ENCODE measurements at regions not wholly inside any gene's neighbourhood (a gene's known extent, or its start where the extent isn't known, plus 50 kb on each side); places are given as distances from the start of the nearest gene placed in this dataset.
"Not testable (repeated sequence)": the region's sequence is repeated elsewhere in the genome, so short reads cannot be mapped to it uniquely, and the experiment has no call there.

DNA sequence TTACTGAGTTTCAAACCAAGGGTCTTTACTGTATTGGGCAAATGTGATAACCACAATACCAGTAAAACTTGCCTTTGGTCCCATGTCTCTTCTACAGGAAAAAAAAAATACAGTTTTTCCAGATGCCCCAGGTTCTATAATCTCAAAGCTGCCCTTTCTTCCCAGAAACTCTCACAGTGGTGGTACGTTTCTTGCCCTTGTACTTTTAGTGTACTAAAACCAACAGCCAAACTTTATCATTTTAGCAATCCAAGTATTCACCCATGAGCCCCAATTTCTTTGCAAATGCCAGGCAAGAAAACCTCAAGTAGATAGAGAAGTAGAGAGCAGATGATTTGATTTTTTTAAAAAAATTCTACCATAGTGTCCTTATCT, 157.8 kb downstream of the OR2B2 start:
- no peak for DNase-seq (ENCODE audit: low read depth)
- H3K4me3 ChIP-seq (ENCODE audit: low read depth, low read length): peak overlapping the region; percentile 97

DNA sequence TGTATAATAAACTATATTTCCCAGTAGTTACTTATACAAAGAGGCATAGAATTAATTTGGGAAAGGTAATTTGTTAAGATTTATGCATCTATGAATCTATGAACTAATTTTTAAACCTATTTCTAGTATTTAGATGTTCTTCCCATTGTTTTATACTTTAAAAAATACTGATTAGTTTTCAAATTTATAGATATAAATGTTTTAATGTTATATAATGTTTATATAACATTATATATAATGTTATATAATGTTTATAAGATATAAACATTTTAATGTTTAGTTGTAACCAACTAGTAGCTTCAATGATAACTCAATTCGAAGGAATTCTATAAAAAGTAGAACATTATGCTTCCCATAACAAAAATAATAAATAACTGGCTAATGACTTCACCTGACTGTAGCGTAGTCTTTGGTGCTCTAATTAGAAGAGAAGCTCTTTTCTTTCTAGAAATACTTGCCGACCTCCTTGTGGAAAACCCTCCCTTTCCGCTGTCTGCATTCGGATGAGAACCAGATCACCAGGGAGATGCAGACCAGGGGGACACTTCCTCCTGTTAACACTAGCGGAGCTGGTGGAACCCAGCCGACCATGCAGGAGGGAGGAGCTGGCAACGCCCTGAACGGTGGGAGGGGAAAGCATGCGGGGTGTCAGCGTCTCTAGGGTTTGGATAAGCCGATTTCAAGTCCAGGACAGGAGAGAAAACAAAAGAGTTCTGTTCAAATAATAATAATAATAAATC, 158.4 kb downstream of the OR2B2 start:
- DNase-seq (ENCODE audit: low read depth): peak; percentile 49
- peak overlapping the region; percentile 97 for H3K4me3 ChIP-seq (ENCODE audit: low read depth, low read length)

DNA sequence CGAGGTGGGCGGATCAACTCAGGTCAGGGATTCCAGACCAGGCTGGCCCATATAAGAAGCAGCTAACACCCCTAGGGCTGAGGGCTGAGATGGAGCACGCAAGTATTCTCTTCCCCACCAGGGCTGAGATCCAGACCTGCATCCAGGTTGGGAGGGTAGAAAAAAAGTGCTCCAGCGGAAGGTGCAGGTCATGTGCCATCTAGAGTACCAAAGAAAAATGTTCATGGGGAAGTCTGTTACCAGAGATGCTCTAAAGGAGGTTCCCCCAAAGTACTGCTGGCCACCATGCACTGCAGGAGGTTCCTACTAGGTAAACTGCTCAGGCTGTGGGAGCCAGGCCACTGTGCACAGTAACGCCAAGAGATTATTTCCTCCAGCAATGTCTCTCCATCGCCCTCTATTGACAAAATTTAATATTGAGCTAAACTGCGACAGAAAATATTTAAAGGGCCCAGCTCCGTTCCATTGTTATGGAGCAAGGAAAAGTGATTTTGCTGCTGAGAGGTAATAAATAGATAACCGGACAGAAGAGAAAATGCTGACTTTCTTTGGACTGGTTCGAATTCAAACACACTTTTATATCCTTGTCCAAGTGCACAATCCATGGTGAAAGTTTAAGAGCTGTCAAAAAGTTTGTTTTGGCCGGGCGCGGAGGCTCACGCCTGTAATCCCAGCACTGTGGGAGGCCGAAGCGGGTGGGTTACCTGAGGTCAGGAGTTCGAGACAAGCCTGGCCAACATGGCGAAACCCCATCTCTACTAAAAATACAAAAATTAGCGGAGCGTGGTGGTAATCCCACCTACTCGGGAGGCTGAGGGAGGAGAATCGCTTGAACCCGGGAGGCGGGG, 159.9 kb downstream of the OR2B2 start:
- peak; percentile 23 for DNase-seq (ENCODE audit: low read depth)
- H3K4me3 ChIP-seq (ENCODE audit: low read depth, low read length): peak overlapping the region; percentile 97

DNA sequence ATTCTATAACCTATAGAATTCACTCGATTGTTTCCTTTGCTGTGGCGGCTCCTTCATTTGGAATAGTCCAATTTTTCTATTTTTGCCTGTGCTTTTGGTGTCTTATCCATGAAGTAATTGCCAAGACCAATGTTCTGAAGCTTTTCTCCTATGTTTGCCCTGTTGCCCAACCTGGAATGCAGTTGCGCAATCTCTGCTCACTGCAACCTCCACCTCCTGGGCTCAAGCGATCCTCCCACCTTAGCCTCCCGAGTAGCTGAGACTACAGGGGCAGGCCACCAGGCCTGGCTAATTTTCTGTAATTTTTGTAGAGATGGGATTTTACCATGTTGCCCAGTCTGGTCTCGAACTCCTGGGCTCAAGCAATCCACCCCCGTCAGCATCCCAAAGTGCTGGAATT, 163.5 kb downstream of the OR2B2 start:
- DNase-seq (ENCODE audit: low read depth): no peak
- no peak overlapping the region for H3K4me3 ChIP-seq (ENCODE audit: low read depth, low read length)

DNA sequence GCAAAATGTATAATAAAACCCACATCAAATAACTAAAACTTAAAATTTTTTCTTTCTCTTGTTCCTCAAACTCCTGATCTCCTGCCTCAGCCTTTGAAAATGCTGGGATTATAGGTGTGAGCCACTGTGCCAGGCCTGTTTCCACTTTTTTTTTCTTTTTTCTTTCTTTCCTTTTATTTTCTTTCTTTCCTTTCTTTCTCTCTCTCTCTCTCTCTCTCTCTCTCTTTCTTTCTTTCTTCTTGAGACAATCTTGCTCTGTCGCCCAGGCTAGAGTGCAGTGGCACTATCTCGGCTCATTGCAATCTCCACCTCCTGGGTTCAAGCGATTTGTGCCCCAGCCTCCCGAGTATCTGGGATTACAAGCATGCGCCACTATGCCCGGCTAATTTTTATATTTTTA, 164.6 kb downstream of the OR2B2 start:
- no peak for DNase-seq (ENCODE audit: low read depth)
- no peak overlapping the region for H3K4me3 ChIP-seq (ENCODE audit: low read depth, low read length)

DNA sequence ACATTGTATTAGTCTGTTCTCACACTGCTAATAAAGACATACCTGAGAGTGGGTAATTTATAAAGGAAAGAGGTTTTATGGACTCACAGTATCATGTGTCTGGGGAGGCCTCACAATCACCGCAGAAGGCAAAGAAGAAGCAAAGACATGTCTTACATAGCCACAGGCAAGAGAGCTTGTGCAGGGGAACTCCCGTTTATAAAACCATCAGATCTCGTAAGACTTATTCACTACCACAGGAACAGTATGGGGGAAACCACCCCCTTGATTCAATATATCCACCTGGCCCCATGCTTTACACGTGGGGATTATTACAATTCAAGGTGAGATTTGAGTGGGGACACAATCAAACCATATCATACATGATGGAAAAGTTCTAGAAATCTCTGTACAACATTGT, 165.3 kb downstream of the OR2B2 start:
- DNase-seq (ENCODE audit: low read depth); H3K4me3 ChIP-seq (ENCODE audit: low read depth, low read length): not testable (repeated sequence)

DNA sequence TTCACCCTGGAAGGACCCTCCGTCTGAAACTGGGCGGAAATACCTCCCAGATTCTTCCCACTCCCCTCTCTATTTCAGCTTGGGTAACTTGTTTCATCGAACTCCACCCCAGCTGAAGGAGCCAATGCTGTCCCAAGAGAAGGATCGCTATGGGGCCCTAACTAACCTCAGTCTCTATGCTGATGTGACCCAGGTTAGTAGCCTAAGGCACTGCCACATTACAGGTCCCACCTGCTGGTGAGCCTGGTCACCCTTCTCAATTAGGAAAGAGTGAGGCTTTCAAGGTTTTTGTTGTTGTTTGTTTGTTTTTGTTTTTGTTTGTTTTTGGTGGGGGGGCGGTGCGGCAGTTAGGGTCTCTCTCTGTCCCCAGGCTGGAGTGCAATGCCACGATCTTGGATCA, 168.4 kb downstream of the OR2B2 start:
- H3K4me3 ChIP-seq (ENCODE audit: low read depth, low read length): no peak overlapping the region
- no peak for DNase-seq (ENCODE audit: low read depth)

DNA sequence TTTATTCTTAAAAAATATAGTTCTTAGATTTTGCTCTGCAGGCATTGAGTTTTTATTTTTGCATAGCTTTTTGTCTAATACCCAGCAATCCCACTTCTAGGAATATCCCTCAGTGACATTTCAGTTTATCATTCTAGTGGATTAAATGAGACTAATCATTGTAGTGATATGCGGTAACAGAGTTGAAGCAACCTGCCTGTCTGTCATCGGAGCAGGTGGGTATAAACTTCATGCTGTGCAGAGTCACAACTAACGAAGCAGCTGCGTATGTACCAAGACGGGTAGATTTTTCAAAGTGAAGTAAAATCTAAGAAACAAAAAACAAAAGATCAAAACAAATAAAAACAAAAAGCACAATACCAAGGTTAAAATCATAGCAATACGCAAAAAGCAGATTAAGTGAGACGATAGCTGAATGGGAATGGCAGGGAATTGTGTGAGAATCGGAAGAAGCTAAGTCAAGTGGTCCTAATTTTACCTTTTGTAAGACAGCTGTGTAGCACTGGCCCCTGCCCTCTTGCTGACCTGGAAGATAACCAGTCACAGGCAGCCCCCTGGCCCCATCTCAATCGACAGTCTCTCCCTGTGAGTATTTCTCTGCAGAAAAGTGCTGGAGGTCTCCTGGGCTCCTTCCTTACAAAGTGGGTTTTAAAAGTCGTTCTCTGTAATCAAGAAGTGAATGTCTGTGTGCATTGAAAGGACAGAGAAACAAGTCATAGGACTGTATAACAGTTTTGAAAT, 169.2 kb downstream of the OR2B2 start:
- no peak for DNase-seq (ENCODE audit: low read depth)
- H3K4me3 ChIP-seq (ENCODE audit: low read depth, low read length): no peak overlapping the region

DNA sequence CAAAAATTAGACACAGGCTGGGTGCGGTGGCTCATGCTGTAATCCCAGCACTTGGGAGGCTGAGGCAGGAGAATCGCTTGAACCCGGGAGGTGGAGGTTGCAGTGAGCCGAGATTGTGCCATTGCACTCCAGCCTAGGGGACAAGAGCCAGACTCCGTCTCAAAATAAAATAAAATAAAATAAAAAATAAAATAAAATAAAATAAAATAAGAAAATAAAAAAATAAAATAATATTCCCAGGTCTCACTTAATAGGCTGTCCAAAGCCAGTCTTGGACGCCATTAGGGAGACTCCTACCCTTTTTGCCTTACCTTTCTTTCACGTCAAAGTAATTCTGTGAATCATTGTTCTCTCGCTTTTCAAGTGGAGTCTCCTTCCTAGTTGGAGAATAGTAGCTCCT, 172.3 kb downstream of the OR2B2 start:
- not testable (repeated sequence) for H3K4me3 ChIP-seq (ENCODE audit: low read depth, low read length); DNase-seq (ENCODE audit: low read depth)

DNA sequence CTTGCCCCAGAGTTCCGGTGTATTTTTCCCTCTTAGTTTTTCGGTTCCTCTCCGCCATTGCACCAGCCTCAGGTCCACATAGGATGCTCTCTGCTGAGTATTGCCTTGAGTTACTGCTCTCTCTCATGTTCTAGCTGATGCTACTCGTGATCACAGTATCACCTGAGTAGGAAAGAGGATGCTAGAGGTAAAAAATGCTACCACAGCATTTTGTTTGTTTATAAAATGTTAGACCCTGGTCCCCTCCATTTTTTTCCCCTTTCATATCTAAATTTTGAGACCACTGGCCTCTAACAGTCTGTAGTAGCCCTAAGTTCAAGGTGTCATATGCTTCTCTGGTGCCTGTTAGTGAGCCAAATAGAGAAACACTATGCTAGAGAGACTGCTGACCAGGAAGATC, 175.5 kb downstream of the OR2B2 start:
- no peak overlapping the region for H3K4me3 ChIP-seq (ENCODE audit: low read depth, low read length)
- no peak for DNase-seq (ENCODE audit: low read depth)

DNA sequence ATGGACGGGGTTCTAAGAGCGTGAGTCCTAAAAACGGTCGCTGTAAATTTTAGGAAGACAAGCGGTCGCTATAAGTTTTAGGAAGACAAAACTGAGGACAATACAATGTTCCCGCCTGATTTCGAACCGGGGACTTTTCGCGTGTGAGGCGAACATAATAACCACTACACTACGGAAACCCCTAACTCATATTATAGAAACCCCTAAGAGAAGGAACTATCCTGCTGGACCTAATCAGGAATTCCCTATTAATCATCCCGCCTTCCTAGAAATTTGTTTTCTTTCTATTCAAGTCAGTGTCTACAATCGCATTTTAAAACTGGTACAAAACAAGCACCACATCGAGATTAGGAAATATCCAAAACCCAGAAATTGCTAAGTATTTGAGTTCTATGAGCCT, 183.8 kb downstream of the OR2B2 start:
- DNase-seq (ENCODE audit: low read depth): no peak
- H3K4me3 ChIP-seq (ENCODE audit: low read depth, low read length): no peak overlapping the region

DNA sequence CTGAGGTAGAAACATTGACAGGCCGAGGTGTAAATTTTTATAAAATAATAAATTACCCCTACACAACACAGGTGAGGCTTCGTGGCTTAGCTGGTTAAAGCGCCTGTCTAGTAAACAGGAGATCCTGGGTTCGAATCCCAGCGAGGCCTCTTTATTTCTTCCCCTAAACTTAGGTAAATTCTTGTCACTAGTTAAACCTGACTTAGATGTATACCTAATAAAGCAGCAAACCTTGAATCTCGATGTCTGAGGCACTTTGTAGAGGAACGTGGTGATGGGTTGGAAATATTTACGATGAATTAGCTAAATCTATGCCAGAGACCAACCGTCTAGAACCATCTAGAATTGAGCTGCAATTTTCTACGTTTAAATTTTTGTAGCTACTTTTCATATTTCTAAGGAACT, 185.6 kb downstream of the OR2B2 start:
- DNase-seq (ENCODE audit: low read depth): no peak
- H3K4me3 ChIP-seq (ENCODE audit: low read depth, low read length): no peak overlapping the region

DNA sequence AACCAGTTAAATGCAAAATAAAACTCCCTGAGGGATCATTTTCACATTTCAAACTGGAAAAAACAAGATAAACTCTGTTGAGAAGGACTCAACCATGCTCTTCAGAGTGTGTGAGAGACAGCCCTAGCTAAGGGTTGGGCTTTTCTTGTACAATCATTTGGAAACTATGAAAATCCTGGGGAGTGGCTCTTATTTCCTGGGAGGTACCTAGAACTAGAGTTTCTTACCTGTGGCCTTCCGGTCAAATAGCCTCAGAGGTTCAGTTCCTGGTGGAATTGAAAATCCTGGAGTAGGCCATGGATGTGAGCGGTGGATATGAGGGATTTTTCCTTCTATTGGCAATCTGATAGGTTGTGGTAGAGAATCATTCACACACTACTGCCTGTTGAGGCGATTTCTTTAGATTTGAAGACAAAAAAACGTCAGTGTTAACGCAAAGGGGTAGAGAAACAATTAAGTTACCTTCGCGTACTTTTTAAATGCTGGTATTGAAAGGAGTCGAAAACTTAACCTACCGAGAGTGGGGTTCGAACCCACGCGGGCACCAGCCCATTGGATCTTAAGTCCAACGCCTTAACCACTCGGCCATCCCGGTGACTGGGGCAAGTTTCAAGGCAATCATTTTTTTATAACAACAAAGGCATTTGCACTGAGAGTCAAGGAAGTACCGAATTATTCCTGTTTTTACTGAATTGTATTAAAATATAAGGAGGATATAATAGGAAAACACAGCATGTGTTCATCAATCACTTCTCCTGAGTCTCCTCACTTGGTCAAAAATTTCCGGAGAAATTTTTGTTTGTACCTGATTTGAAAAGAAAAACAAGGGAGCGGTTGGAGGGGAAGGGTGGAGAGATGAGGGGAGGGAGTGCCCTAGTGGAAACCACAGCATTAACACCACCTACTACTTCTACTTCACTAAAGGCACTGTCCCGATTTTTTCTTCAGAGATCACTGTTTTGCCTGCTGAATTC, 191.3 kb downstream of the OR2B2 start:
- H3K4me3 ChIP-seq (ENCODE audit: low read depth, low read length): no peak overlapping the region
- DNase-seq (ENCODE audit: low read depth): no peak

DNA sequence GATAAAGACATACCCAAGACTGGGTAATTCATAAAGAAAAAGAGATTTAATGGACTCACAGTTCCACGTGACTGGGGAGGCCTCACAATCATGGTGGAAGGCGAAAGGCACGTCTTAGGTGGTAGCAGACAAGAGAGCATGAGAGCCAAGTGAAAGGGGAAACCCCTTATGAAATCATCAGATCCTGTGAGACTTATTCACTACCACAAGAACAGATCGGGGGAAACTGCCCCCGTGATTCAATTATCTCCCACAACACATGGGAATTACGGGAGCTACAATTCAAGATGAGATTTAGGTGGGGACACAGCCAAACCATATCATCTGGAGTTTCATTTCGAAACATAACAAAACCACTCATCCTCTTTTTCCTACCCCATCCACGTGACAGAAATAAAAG, 193.2 kb downstream of the OR2B2 start:
- H3K4me3 ChIP-seq (ENCODE audit: low read depth, low read length); DNase-seq (ENCODE audit: low read depth): not testable (repeated sequence)

DNA sequence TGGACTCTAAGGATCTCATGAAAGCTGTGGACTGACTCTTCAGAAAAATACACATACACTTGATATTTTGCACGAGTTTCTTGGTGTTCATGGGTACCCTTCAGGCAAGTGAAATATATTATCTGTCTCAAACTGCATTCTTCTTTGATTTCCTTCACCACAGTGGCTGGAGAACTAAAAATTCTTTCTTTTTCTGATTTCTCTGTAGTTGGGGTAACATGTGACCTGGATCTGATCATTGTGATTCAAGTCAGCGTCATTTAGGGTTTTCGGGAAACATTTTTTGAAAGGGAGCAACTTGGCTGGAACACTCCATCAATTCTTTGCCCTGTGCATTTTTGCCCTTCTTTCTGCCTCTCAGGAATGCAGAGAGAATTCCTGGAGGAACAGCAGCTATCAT, 205.8 kb downstream of the OR2B2 start:
- no peak for DNase-seq (ENCODE audit: low read depth)
- no peak overlapping the region for H3K4me3 ChIP-seq (ENCODE audit: low read depth, low read length)

DNA sequence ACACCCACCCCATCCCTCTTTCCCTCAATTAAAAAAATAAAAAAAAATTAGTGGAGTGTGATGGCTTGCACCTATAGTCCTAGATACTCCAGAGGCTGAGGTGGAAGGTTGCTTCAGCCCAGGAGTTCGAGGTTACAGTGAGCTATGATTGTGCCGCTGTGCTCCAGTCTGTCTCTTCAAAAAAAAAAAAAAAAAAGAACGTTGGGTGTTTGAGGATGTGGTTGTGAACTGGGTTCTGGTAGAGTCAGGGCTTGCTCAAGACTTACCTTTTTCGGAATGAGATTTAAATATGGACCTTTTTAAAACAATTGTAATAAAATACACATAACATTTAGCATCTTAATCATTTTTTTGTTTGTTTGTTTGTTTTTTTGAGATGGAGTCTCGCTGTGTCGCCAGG, 211.9 kb downstream of the OR2B2 start:
- no peak for DNase-seq (ENCODE audit: low read depth)
- no peak overlapping the region for H3K4me3 ChIP-seq (ENCODE audit: low read depth, low read length)

DNA sequence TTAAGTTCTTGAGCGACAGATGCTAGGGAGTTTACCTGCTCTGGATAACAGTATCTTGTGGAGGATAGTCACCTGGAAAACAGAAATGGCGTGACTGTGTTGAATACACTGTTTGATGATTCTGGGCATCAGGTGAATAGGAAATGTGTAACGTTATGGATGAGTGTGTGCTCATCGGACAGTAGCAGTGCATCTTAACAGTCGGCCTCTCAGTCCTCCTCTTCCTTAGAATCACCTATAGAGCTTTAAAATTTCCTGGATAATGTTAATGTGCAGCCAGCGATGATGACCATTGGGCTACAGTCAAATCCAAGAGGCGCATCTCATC, 217.7 kb downstream of the OR2B2 start:
- H3K4me3 ChIP-seq (ENCODE audit: low read depth, low read length): no peak overlapping the region
- no peak for DNase-seq (ENCODE audit: low read depth)

DNA sequence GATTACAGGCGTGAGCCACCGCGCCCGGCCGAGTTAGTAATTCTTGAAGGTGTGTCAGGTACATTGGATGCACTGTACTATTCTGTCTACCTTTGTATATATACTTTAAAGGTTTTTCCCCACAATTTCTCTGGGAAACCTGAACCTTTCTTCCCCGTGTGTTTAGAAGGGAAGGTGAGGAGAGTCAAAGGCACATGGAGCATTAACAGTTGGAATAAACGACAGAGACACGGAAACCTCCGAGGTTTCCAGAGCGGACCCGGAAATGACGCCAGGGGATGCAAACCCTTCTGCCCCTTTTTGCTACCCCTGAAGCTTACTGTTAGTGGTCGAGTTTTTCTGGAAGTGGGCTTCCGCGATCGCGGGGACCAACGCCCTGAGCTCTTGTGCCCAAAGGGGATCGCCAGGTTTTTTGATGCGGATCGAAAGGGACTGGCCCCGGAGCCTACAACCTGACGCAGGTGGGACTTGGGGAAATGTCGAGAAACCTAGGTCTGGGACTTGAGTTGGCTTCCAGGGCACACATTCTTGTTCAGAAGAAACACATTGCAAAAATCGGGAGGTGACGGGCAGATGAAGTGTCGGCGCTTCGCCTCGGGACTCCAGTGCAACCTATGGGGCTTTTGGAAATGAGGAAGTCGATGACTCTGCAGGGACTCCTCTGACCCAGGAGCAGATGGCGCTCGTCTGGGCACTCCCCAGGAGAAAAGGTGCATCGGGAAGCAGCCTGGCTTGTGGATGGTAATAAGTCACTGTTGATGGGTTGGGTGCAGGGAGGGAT, 218.2 kb downstream of the OR2B2 start:
- H3K4me3 ChIP-seq (ENCODE audit: low read depth, low read length): peak overlapping the region; percentile 45
- no peak for DNase-seq (ENCODE audit: low read depth)

DNA sequence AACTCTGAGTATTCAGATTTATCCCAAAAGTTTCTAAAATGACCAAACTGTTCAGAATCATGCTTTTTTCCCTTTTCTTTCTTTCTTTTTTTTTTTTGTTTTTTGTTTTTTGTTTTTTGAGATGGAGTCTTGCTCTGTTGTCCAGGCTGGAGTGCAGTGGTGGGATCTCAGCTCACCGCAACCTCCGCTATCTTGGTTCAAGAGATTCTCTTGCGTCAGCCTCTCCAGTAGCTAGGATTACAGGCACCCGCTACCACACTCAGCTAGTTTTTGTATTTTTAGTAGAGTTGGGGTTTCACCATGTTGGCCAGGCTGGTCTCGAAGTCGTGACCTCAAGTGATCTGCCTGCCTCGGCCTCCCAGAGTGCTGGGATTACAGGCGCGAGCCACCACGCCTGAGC, 219.2 kb upstream of the ZNF184 start:
- DNase-seq (ENCODE audit: low read depth); H3K4me3 ChIP-seq (ENCODE audit: low read depth, low read length): not testable (repeated sequence)

All from skeletal muscle cell (primary cell).